ENCODE measurements at regions not wholly inside any gene's neighbourhood (a gene's known extent, or its start where the extent isn't known, plus 50 kb on each side); places are given as distances from the start of the nearest gene placed in this dataset.

DNA sequence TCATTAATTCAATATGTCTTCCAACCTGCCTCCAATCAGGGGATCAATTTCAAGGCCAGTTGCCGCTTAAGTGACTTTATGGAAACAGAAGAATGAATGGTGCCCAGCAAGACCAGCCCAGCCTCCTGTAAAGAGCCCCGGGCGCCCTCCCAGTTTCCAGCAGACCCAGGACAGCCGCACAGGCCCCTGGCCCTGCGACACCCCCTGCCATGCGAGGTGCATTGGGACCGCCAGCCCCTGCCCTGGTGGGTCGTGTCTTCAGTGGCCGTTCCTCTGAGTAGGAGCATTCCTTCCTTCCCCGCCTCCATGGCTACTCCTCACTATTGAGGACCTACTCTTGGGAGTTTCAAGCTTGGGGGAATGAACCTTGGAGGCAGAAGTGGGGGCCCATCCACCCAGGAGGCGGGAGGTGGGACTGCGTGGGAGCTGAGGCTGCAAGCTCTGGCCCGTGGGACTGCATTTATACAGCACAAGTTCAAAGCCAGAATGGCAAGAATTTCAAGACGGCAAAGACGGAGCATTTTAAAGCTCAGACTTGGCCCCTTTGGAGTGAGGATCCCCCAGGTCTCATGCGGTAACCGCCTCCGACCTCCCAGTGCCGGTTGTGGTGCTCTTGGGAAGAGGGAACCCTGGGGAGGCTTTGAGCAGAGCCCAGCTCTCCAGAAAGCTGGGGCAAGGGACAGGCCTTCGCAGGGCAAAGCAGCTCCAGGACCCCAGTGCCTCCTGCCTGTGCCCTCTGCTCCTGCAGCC lies 73.1 kb upstream of the ACTRT2 start:
- TF ChIP-seq, protein P1, sequence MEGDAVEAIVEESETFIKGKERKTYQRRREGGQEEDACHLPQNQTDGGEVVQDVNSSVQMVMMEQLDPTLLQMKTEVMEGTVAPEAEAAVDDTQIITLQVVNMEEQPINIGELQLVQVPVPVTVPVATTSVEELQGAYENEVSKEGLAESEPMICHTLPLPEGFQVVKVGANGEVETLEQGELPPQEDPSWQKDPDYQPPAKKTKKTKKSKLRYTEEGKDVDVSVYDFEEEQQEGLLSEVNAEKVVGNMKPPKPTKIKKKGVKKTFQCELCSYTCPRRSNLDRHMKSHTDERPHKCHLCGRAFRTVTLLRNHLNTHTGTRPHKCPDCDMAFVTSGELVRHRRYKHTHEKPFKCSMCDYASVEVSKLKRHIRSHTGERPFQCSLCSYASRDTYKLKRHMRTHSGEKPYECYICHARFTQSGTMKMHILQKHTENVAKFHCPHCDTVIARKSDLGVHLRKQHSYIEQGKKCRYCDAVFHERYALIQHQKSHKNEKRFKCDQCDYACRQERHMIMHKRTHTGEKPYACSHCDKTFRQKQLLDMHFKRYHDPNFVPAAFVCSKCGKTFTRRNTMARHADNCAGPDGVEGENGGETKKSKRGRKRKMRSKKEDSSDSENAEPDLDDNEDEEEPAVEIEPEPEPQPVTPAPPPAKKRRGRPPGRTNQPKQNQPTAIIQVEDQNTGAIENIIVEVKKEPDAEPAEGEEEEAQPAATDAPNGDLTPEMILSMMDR (IDR thresholded peaks at IDR 0.05; ENCODE audit: low read depth, low read length), result no peak
- TF ChIP-seq POLR2A (IDR thresholded peaks at IDR 0.05; ENCODE audit: extremely low read depth, insufficient read length), result no peak
- TF ChIP-seq, protein P2, sequence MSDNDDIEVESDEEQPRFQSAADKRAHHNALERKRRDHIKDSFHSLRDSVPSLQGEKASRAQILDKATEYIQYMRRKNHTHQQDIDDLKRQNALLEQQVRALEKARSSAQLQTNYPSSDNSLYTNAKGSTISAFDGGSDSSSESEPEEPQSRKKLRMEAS (IDR thresholded peaks at IDR 0.05; ENCODE audit: low read depth, low read length), result no peak
